ENCODE measurements at regions not wholly inside any gene's neighbourhood (a gene's known extent, or its start where the extent isn't known, plus 50 kb on each side); places are given as distances from the start of the nearest gene placed in this dataset.

DNA sequence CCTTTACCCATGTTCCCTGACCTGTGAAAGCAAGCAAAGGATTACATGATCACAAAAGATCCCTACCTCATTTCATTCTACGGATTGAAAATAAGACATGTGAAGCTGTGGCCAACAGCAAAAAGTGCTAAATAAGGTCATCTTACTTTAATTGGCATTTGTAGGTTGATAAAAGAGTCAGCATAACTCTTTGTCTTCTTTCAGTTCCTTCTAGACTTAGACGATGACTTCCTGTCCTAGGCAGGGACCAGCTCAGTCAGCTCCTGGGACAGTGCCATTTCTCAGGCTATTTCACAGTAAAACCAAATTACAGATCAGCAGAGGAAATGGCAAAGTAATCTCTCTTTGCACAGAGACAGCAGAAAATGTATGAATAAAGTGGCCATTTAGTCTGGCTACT lies 480.7 kb downstream of the RFPL4B start:
- ChIA-PET CTCF (no interaction called here), POLR2A (no interaction called here)
- no peak for TF ChIP-seq TCF7L2 (IDR thresholded peaks at IDR 0.05; ENCODE audit: low read depth, low read length)
- TF ChIP-seq, protein P1, sequence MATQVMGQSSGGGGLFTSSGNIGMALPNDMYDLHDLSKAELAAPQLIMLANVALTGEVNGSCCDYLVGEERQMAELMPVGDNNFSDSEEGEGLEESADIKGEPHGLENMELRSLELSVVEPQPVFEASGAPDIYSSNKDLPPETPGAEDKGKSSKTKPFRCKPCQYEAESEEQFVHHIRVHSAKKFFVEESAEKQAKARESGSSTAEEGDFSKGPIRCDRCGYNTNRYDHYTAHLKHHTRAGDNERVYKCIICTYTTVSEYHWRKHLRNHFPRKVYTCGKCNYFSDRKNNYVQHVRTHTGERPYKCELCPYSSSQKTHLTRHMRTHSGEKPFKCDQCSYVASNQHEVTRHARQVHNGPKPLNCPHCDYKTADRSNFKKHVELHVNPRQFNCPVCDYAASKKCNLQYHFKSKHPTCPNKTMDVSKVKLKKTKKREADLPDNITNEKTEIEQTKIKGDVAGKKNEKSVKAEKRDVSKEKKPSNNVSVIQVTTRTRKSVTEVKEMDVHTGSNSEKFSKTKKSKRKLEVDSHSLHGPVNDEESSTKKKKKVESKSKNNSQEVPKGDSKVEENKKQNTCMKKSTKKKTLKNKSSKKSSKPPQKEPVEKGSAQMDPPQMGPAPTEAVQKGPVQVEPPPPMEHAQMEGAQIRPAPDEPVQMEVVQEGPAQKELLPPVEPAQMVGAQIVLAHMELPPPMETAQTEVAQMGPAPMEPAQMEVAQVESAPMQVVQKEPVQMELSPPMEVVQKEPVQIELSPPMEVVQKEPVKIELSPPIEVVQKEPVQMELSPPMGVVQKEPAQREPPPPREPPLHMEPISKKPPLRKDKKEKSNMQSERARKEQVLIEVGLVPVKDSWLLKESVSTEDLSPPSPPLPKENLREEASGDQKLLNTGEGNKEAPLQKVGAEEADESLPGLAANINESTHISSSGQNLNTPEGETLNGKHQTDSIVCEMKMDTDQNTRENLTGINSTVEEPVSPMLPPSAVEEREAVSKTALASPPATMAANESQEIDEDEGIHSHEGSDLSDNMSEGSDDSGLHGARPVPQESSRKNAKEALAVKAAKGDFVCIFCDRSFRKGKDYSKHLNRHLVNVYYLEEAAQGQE (IDR thresholded peaks at IDR 0.05; ENCODE audit: insufficient read depth in 1 of 2, low read depth in 2 of 2, low read length in 1 of 2), result no peak
- no peak for TF ChIP-seq POLR2AphosphoS5 (IDR thresholded peaks at IDR 0.05; ENCODE audit: low read depth, low read length)
- TF ChIP-seq, protein P2, sequence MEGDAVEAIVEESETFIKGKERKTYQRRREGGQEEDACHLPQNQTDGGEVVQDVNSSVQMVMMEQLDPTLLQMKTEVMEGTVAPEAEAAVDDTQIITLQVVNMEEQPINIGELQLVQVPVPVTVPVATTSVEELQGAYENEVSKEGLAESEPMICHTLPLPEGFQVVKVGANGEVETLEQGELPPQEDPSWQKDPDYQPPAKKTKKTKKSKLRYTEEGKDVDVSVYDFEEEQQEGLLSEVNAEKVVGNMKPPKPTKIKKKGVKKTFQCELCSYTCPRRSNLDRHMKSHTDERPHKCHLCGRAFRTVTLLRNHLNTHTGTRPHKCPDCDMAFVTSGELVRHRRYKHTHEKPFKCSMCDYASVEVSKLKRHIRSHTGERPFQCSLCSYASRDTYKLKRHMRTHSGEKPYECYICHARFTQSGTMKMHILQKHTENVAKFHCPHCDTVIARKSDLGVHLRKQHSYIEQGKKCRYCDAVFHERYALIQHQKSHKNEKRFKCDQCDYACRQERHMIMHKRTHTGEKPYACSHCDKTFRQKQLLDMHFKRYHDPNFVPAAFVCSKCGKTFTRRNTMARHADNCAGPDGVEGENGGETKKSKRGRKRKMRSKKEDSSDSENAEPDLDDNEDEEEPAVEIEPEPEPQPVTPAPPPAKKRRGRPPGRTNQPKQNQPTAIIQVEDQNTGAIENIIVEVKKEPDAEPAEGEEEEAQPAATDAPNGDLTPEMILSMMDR (IDR thresholded peaks at IDR 0.05), result no peak
- TF ChIP-seq SIN3A (IDR thresholded peaks at IDR 0.05; ENCODE audit: borderline replicate concordance, insufficient read depth, low read depth, low read length), result no peak
- Histone ChIP-seq H3K27ac (ENCODE audit: low read length) (no peak overlapping the region), H3K4me1 (ENCODE audit: control insufficient read depth, insufficient read depth, low read length) (no peaks in the 10 kb centered on the region), H3K4me3 (ENCODE audit: low read depth in 2 of 2, low read length in 2 of 2) (no peak overlapping the region), H3K36me3 (ENCODE audit: control insufficient read depth, insufficient read depth, low read length) (no peaks in the 10 kb centered on the region), H3K27me3 (ENCODE audit: control insufficient read depth, insufficient read depth, low read length) (no peaks in the 10 kb centered on the region), H3K9me3 (ENCODE audit: control insufficient read depth, insufficient read depth, low read depth, low read length) (no peaks in the 10 kb centered on the region)
- intact Hi-C loops (cut with micrococcal nuclease; ENCODE audit: unreplicated experiment) (no loop called here), in situ Hi-C loops (cut with HindIII; ENCODE audit: low pct_unique_long_range_greater_than_20kb, low sequenced_read_pairs) (no loop called here)
- BruUV-seq (replicated peaks), result no TSS peak
- DNase-seq (ENCODE audit: low read depth, low spot score) (no peak), ATAC-seq (no peak)

DNA sequence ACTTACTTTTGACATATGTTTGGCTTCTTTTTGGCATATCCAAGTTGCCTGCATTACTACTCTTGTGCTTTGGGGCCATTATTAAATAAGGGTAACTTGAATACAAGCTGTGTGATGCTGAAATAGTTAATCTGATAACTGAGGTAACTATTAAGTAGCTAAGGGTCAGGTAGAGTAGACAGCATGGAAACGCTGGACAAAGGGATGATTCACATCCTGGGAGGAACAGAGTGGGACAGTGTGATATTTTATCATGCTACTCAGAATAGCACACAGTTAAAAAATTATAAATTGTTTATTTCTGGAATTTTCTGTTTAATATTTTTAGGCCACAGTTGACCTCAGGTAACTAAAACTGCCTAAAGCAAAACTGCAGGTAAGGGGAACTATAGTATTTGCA lies 483.9 kb downstream of the RFPL4B start:
- no TSS peak for BruUV-seq (replicated peaks)
- Histone ChIP-seq H3K36me3 (ENCODE audit: control insufficient read depth, insufficient read depth, low read length) (no peaks in the 10 kb centered on the region), H3K27me3 (ENCODE audit: control insufficient read depth, insufficient read depth, low read length) (no peaks in the 10 kb centered on the region), H3K27ac (ENCODE audit: low read length) (no peak overlapping the region), H3K4me3 (ENCODE audit: low read depth in 2 of 2, low read length in 2 of 2) (no peak overlapping the region), H3K4me1 (ENCODE audit: control insufficient read depth, insufficient read depth, low read length) (no peaks in the 10 kb centered on the region), H3K9me3 (ENCODE audit: control insufficient read depth, insufficient read depth, low read depth, low read length) (no peaks in the 10 kb centered on the region)
- ChIA-PET POLR2A (no interaction called here), CTCF (no interaction called here)
- TF ChIP-seq, protein P1 (IDR thresholded peaks at IDR 0.05; ENCODE audit: insufficient read depth in 1 of 2, low read depth in 2 of 2, low read length in 1 of 2), result no peak
- in situ Hi-C loops (cut with HindIII; ENCODE audit: low pct_unique_long_range_greater_than_20kb, low sequenced_read_pairs) (no loop called here), intact Hi-C loops (cut with micrococcal nuclease; ENCODE audit: unreplicated experiment) (no loop called here)
- ATAC-seq (no peak), DNase-seq (ENCODE audit: low read depth, low spot score) (no peak)
